ENCODE measurements at regions not wholly inside any gene's neighbourhood (a gene's known extent, or its start where the extent isn't known, plus 50 kb on each side); places are given as distances from the start of the nearest gene placed in this dataset.
"Not testable (repeated sequence)": the region's sequence is repeated elsewhere in the genome, so short reads cannot be mapped to it uniquely, and the experiment has no call there.

DNA sequence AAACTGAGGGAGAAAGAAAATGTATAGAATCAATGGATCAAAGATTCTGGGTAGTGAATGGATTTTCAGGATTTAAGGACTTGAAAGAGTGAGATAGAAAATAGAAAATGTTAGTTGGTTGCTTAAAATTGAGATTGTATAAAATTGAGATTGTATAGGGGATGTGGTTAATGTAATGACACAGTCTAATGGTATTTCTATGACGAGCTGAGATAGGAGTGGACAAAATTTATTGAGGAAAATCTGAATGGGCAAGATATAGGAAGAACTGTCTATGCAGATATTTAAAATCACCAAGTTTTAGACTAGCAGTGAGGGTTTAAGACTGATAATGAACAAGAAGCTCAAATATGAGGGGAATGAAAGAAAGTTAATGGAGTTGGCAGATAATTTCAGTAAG, 406.6 kb downstream of the NYAP2 start:
- no peak for DNase-seq (ENCODE audit: extremely low read depth in 1 of 2, low read depth in 1 of 2)

DNA sequence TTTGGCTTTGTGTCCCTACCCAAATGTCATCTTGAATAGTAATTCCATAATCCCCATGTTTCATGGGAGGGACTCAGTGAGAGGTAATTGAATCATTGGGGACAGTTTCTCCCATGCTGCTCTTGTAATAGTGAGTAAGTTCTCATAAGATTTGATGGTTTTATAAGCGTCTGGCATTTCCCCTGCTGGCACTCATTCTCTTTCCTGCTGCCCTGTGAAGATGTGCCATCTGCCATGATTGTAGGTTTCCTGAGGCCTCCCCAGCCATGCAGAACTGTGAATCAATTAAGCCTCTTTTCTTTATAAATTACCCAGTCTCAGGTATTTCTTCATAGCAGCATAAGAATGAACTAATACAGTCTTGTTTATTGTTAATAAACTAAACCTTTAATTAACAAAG, 402.6 kb downstream of the NYAP2 start:
- DNase-seq (ENCODE audit: extremely low read depth in 1 of 2, low read depth in 1 of 2), result not testable (repeated sequence)

DNA sequence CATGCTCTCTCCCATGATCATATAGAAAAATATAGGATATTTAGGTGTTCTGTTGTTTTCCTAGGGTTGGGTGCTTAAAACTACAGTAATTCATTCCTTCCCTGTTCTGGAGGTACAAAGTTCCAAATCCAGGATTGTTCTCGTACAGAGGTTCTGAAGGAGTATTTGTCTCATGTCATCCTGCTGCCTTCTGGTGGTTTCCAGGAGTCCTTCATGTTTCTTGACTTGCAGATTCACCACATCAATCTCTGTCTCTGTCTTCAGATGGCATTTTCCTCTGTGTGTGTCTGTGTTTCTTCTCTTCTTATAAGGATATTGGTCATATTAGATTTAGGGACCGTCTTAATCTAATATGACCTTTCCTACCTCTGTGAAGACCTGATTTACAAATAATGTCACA, 397.9 kb downstream of the NYAP2 start:
- no peak for DNase-seq (ENCODE audit: extremely low read depth in 1 of 2, low read depth in 1 of 2)

DNA sequence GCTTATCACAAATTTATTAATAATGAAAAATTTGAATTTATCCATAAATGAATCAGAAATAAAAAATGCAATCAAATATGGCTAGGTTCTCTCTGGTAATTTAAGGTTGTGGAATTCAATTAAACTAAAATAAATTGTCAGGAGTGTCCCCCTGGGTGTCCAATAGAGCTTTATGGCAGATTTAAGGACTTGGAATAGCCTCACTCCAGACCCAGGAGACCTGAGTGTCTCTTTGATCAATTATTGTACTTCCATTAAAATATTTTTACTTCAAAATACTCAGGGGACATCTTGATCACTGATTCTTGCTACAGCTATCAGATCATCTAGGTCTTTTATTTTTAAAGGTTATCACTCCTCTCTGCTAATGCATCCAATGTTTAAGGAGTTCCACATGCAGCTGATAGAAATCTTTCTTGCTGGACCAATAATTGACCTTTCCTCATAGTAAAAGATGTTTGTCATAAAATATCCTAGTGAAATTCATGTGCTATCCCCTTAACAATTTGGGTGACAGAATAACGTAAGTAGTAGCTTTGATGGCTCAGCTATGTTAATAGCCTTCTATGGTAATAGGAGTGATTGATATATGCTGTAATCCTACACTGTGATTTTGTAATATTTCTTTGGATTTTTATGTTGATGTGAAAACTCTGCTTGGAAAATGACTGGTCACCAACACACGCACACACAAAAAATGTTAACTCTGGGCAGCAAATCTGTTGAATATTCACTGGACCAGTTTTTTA, 395.3 kb downstream of the NYAP2 start:
- DNase-seq (ENCODE audit: extremely low read depth in 1 of 2, low read depth in 1 of 2), result no peak

DNA sequence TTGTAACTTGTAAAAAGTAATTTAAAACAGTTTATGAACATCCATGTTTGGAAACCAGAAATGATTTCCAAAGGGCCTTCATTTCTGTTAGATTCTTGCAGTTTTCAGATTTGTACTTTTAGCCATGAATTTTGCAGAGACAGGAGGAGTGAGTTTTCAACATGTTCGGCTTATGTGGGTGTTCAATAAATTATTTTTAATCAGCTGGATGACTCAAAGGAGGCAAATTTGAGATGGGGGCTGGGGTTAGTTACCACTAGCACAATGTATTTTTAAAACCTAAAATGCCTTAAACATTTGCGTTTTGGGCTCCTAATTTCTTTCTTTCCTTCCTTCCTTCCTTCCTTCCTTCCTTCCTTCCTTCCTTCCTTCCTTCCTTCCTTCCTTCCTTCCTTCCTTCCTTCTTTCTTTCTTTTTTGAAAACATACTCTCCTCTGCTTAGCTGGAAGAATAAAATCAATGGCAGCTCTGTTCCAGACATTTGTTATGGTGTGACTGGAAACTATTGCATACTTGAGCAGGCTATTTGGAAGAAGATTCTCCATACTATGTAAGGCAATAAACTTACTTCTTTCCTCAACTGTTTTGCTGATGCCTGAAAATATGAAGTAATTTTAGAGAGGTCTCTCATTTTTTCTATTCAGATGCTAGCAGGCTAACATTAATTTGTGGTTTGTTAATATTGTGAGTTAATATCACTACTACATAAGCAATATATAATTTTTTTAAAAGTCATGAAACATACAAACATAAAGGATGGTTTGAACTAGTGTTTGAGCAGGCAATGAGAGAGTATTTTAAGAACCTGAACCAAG, 394.4 kb downstream of the NYAP2 start:
- no peak for DNase-seq (ENCODE audit: extremely low read depth in 1 of 2, low read depth in 1 of 2)

DNA sequence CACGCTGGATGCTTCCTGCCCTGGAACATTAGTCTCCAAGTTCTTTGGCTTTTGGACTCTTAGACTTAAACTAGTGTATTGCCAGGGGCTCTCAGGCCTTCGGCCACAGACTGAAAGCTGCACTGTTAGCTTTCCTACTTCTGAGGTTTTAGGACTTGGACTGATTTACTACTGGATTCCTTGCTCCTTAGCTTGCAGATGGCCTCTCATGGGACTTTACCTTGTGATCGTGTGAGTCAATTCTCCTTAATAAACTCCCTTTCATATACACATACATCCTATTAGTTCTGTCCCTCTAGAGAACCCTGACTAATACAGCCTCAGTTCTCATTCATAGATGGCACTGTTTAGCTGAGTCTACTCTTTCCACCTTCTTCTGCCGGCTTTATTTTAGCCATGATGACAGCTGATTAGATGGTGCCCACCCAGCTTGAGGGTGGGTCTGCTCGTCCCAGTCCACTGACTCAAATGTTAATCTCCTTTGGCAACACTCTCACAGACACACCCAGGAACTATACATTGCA, 389.1 kb downstream of the NYAP2 start:
- no peak for DNase-seq (ENCODE audit: extremely low read depth in 1 of 2, low read depth in 1 of 2)

DNA sequence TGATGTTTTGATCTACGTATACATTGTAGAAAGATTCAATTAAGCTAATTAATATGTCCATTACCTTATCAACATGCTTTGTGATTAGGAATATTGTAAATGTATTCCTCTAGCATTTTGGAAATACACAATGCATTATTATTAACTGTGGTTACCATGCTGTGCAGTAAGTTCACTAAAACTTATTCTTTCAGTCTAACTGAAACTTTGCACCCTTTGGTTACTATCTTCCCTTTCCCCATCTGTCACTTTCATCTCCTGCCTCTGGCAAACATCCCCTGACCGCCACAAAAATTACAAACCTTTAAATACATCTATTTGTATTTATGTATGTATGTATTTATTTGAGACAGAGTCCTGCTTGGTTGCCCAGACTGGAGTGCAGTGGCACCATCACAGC, 388.0 kb downstream of the NYAP2 start:
- no peak for DNase-seq (ENCODE audit: extremely low read depth in 1 of 2, low read depth in 1 of 2)

DNA sequence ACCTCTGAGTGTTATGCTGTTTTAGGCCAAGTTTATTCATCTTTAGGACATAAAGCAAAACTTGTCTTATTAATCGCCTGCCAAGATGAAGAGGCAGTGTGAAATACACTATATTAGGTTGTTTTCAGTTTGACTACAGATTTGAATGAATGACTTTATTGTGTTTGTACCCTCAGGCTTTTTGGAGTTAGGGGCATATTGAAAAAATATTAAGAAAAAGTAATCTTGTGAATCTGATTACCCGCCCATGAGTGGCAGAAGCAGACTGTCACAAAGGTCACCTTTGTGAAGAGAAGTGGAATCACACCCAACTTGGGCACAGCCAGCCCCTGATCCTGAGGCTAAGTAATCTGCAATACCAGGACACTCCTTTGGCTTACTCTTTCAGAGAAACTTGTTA, 382.5 kb downstream of the NYAP2 start:
- DNase-seq (ENCODE audit: extremely low read depth in 1 of 2, low read depth in 1 of 2), result no peak

DNA sequence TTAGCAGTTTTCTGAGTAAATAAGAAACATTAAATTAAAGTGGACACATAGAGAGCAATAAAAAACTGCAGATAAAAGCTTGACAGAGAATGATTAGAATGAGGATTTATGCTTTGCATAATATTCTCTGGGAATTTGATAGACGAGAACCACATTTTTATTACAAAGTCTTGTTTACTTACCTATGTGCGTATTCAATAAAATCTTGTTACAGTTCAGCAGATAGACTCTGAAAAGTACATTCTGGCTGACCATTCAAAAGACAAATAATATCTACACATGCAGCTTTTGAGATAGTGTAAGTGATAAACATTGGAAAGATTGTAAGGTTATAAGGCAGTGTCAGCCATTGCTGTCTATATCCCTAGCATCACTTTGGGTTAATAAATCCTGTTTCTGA, 381.6 kb downstream of the NYAP2 start:
- no peak for DNase-seq (ENCODE audit: extremely low read depth in 1 of 2, low read depth in 1 of 2)

DNA sequence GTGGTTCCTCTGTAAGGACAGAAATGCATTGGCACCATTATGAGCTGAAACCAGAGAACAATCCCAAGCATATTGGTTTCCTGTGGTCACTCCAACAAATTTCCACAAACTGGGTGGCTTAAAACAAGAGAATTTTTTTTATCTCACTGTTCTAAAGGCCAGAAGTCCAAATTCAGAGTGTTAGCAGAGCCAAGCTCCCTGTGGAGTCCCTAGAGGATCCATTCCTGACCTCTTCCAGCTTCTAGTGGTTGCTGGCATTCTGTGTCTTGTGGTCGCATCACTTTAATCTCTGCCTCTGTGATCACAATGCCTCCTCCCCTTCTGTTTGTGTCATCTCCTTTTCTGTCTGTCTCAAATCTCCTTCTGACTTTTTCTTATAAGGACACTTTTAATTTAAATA, 380.3 kb downstream of the NYAP2 start:
- DNase-seq (ENCODE audit: extremely low read depth in 1 of 2, low read depth in 1 of 2), result no peak

DNA sequence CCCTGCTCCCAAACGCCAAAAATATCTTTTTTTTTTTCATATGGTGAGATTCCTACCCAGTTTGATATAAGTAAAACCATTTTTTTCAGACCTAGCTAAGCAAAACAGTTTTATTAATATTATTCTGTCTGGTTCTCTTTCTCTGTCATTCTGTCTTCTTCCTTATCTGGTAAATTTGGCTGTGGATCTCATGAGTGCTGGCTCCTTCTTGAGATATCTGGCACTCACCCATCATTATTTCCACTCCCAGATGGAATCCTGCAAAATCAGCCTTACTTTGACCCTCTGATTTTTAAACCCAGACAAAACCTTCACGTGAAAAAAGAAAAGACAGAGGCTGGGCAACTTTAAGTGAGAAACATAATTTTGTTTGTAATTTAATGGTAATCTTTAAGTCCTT, 373.6 kb downstream of the NYAP2 start:
- no peak for DNase-seq (ENCODE audit: extremely low read depth in 1 of 2, low read depth in 1 of 2)

DNA sequence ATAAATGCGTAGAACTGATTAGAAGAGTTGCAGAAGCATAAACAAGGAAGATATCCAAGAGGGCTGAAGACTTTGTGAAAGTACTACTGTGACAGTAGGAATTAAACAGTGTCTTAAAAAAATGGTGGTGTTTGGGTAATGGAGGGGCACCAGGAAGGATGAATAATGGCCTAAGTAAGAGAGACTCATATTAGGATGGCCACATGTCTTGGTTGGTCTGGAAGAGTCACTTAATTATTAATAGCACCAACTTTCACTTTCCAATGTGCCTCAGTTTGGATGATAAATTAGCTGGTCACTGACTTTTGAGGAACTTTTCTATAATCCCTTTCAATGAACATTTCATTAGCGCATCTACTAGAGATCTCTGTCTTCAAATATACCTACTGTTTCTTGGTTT, 372.2 kb downstream of the NYAP2 start:
- DNase-seq (ENCODE audit: extremely low read depth in 1 of 2, low read depth in 1 of 2), result no peak

DNA sequence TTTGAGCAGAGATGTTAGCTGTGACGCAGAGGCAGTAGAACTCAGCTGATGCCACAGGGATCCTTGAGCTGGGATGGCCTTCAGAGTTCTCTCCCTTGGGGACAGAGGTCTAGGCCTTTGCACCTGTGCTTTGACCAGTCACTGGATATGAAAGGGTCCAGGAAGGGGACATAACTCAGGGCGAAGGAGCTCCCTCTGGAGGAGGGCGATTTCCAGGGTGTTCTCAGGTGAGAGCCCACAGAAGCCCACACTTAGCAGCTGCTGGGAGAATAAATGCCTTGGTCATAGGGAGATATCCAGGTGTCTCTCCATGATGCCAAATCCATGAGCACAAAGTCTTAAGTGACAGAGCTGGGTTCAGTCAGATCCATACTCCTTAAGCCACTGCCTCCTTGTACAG, 369.2 kb downstream of the NYAP2 start:
- DNase-seq (ENCODE audit: extremely low read depth in 1 of 2, low read depth in 1 of 2), result no peak

DNA sequence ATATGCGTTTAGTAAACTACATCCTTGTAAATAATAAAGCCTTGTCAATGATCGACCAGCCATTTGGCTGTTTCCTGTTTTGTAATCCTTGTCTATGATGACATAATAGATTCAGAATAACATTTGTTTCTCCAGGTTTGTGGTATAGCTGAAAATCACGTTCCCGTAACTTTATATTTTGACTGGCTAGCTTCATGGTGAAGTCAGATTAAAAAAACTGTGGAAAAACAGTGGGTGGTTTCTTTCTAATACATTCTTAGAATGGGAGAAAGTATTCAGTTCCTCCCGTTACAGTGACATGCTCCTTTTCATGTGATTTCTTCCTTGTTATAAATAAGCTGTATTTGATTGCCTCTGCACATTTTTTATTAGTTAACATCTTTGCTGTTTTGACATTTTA, 366.9 kb downstream of the NYAP2 start:
- no peak for DNase-seq (ENCODE audit: extremely low read depth in 1 of 2, low read depth in 1 of 2)

DNA sequence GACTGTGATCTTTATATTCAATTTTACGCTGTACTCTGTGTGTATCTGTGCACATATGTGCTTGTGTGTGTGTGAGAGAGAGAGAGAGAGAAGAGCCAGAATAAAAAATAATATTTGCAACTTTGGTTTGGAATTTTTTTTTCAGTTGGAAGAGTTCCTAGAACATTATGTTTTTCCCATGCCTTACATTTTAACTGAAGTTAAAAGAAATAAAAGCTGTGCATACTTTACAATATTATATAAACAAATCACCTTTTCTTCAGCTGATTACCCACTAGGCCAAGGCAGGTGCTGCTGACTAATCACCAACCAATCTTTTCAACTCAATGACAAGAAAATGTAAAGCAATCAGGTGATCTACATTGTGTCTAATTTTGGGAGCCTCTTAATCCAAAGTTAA, 366.3 kb downstream of the NYAP2 start:
- DNase-seq (ENCODE audit: extremely low read depth in 1 of 2, low read depth in 1 of 2), result no peak

DNA sequence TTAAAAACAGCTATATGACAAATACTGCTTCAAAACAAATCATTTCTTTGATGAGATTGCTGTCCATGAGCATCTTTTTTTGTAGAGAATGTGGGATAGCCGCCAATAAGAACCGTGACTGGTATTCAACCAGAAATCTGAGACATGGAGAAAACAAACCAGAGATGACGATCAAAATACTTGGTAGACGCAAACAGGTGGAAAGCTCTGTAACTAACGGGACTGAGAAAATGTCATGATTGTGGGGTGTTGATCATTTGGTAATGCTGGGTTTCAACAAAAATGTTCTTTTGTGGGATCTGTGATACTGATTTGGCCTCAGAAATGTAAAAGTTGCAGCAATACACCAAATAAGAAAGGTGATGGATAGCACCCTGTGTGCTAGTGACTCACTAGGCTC, 364.8 kb downstream of the NYAP2 start:
- DNase-seq (ENCODE audit: extremely low read depth in 1 of 2, low read depth in 1 of 2), result no peak

DNA sequence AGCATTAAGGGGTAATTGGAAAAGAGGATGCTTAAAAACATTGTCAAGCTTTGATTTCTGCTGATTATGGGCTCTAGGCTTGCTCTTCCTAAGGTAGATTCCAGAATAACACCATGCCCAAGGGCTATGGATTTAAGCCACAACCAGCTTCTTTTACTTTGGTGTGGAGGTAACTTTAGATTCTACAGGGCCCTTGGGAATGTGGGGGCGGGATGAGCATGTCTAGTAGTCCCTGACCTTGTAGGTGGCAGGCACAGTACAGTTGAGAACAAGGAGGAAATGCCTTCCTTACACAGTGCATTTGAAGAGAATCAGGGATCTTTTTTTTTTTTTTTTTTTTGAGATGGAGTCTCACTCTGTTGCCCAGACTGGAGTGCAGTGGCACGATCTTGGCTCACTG, 364.2 kb downstream of the NYAP2 start:
- DNase-seq (ENCODE audit: extremely low read depth in 1 of 2, low read depth in 1 of 2), result no peak

DNA sequence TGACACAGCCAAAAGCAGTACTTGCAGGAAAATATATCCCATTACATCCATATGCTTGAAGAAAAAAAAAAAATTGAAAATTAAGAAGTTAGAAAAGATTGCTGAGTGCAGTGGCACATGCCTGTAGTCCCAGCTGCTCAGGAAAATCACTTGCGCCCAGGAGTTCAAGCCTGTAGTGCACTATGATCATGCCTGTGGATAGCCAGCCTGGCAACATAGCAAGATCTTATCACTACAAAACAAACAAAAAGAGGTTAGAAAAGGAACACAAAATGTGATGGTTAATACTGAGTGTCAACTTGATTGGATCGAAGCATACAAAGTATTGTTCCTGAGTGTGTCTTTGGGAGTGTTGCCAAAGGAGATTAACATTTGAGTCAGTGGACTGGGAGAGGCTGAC, 361.9 kb downstream of the NYAP2 start:
- DNase-seq (ENCODE audit: extremely low read depth in 1 of 2, low read depth in 1 of 2), result no peak

DNA sequence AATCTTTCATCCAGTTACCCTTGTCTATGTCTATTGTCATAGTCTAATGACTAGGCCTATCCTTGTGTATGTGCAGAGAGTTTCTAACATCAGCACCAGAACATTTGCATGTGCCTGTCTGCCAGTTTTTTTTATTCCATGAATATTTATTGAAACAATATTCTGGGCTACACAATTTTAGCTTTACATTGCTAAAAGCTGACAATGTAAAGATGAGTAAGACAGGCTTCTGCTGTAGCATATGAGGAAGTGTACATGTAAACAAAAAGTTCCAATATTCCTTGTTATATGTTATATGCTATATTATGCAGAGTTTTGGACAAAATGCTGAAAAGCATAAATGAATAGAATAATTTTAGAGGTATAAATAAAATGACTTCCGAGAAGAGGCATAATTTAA, 357.7 kb downstream of the NYAP2 start:
- DNase-seq (ENCODE audit: extremely low read depth in 1 of 2, low read depth in 1 of 2), result no peak

DNA sequence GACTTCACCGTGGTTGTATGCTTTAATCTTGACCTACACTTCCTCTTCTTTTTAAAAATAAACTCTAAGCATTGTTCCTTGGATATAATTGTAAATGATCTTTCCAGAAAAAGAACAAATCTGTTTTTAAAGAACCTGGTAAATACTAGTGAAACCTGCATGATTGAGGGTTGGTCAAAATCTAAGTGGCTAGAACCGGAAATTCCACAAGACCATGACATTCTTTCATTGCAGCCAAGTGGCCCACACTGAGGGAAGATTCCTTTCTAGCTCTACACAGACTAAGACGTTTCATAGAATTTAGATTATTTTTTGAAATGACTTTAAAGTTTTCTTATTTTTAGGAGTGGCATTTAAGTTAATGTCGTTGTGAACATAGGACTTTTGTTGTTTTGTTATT, 356.7 kb downstream of the NYAP2 start:
- no peak for DNase-seq (ENCODE audit: extremely low read depth in 1 of 2, low read depth in 1 of 2)

DNA sequence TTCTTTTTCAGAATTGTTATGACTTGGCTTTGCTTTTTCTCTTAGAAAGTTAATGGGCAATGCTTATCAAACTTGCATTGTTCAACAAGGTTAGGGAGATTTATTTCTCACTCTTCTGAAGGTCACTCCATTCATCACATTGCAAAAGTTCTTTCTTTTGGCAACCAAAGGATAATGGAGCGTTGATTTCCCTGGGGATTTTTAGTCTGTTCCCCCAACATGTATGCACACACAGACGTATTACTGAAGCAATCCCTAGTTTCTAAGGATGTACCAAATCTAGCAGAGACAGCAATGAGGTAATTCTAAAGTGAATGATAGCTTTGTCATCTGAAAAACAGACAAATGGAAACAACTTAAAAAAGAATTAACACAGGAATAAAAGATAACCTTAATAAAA, 349.1 kb downstream of the NYAP2 start:
- DNase-seq (ENCODE audit: extremely low read depth in 1 of 2, low read depth in 1 of 2), result no peak

DNA sequence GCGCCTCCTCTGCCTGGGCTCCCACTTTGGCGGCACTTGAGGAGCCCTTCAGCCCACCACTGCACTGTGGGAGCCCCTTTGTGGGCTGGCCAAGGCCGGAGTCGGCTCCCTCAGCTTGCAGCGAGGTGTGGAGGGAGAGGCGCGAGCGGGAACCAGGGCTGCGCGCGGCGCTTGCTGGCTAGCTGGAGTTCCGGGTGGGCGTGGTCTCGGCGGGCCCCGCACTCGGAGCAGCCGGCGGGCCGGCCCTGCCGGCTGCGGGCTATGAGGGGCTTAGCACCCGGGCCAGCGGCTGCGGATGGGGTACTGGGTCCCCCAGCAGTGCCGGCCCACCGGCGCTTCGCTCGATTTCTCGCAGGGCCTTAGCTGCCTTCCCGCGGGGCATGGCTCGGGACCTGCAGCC, 344.5 kb downstream of the NYAP2 start:
- not testable (repeated sequence) for DNase-seq (ENCODE audit: extremely low read depth in 1 of 2, low read depth in 1 of 2)
